Stomach (tissue), 4 donors: ENCODE measurements at regions not wholly inside any gene's neighbourhood (a gene's known extent, or its start where the extent isn't known, plus 50 kb on each side); places are given as distances from the start of the nearest gene placed in this dataset.

Experiments
- POLR2A ChIP-seq, 4 donors: fragments of 450-650 bp; IDR thresholded peaks; one replicate each; pipeline ENCODE4 v1.6.1; 2016; ENCODE audit warnings: antibody characterized with exemption in 4 of 4, control low read depth in 2 of 4, mild to moderate bottlenecking in 1 of 4, moderate library complexity in 1 of 4
- POLR2AphosphoS5 ChIP-seq, 3 donors: sonication (generic); formaldehyde crosslinking; IDR thresholded peaks; one replicate each; pipeline ENCODE4 v1.6.1; 2016; ENCODE audit warnings: antibody characterized with exemption in 3 of 3
- TF ChIP-seq, protein P1 (sequence below), 7 experiments: fragments of 450-650 bp in 4 of 7; fragments of 200-600 bp in 3 of 7; sonication (generic) in 3 of 7; IDR thresholded peaks; one replicate each; pipeline ENCODE4 v1.5.1; 2016 to 2019; ENCODE audit warnings: antibody characterized with exemption in 7 of 7, control low read depth in 2 of 7, mild to moderate bottlenecking in 1 of 7

DNA sequence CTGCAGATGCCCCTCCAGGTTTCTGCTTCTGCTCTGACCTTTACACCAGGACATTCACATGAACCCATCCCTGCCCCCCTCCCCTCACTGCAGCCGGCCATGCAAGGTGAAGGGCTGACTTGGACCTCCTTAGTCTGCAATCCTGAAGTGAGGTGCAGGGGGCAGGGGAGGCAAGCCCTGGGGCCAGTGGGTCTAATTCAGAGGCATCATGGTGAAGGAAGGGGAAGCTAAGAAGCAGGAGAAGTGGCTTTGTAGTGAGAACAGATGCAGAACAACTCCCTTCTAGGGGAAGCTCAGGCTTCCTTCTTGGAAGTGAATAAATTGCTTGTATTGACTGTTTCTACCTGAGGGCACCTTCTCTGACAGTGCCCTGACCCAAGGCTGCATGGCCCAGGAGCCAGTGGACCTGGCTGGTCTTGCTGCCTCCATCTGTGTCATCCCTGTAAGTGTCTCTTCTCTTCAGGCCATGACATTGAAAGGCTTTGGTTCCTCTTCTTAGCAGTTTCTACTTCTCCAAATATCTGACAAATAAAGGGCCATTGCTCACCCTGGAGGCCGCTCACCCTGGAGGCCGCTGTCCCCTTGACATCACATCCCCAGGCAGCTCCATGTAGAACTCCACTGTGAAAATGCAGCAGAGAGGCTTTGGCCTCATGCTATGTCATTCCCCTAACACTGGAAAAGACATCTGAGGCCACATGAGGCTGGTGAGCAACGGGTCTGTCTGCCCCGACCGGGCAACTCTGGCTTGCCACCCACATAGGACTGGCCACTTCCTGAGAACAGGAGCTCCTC is 55.3 kb downstream of the GADD45G start:
- TF ChIP-seq, protein P1, sequence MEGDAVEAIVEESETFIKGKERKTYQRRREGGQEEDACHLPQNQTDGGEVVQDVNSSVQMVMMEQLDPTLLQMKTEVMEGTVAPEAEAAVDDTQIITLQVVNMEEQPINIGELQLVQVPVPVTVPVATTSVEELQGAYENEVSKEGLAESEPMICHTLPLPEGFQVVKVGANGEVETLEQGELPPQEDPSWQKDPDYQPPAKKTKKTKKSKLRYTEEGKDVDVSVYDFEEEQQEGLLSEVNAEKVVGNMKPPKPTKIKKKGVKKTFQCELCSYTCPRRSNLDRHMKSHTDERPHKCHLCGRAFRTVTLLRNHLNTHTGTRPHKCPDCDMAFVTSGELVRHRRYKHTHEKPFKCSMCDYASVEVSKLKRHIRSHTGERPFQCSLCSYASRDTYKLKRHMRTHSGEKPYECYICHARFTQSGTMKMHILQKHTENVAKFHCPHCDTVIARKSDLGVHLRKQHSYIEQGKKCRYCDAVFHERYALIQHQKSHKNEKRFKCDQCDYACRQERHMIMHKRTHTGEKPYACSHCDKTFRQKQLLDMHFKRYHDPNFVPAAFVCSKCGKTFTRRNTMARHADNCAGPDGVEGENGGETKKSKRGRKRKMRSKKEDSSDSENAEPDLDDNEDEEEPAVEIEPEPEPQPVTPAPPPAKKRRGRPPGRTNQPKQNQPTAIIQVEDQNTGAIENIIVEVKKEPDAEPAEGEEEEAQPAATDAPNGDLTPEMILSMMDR (IDR thresholded peaks at IDR 0.05) = no peak
- no peak for TF ChIP-seq POLR2A (IDR thresholded peaks at IDR 0.05)
- TF ChIP-seq POLR2AphosphoS5 (IDR thresholded peaks at IDR 0.05) = no peak
